ENCODE measurements at regions not wholly inside any gene's neighbourhood (a gene's known extent, or its start where the extent isn't known, plus 50 kb on each side); places are given as distances from the start of the nearest gene placed in this dataset.

GRCh38 chr3:30078736-30079135 lies 527.7 kb upstream of the TGFBR2 start:
- H3K4me2 ChIP-seq (ENCODE audit: low read depth, low read length, poor library complexity, severe bottlenecking) = no peak overlapping the region
- H3K9me2 ChIP-seq (replicated peaks; ENCODE audit: low read depth, low read length) = no peaks in the 10 kb centered on the region
- no peak overlapping the region for H3K9ac ChIP-seq (ENCODE audit: low read depth, low read length, poor library complexity, severe bottlenecking)
- H3K4me1 ChIP-seq (ENCODE audit: insufficient read depth, low read length, poor library complexity, severe bottlenecking) = no peaks in the 10 kb centered on the region
- no peaks in the 10 kb centered on the region for H3F3A ChIP-seq (ENCODE audit: low read depth)
- no peaks in the 10 kb centered on the region for H3K36me3 ChIP-seq (ENCODE audit: insufficient read depth, low read length)
- H3K4me3 ChIP-seq (ENCODE audit: low read length, poor library complexity, severe bottlenecking) = no peak overlapping the region
- H3K27me3 ChIP-seq (ENCODE audit: insufficient read depth, low read length, poor library complexity, severe bottlenecking) = no peaks in the 10 kb centered on the region
- no peaks in the 10 kb centered on the region for H4K20me1 ChIP-seq (ENCODE audit: insufficient read depth, low read length, poor library complexity, severe bottlenecking)
- H3K9me3 ChIP-seq (ENCODE audit: insufficient read depth, low read depth, low read length) = no peaks in the 10 kb centered on the region
- TF ChIP-seq, protein P1, sequence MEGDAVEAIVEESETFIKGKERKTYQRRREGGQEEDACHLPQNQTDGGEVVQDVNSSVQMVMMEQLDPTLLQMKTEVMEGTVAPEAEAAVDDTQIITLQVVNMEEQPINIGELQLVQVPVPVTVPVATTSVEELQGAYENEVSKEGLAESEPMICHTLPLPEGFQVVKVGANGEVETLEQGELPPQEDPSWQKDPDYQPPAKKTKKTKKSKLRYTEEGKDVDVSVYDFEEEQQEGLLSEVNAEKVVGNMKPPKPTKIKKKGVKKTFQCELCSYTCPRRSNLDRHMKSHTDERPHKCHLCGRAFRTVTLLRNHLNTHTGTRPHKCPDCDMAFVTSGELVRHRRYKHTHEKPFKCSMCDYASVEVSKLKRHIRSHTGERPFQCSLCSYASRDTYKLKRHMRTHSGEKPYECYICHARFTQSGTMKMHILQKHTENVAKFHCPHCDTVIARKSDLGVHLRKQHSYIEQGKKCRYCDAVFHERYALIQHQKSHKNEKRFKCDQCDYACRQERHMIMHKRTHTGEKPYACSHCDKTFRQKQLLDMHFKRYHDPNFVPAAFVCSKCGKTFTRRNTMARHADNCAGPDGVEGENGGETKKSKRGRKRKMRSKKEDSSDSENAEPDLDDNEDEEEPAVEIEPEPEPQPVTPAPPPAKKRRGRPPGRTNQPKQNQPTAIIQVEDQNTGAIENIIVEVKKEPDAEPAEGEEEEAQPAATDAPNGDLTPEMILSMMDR (conservative IDR thresholded peaks at IDR 0.05; ENCODE audit: low read length) = no peak
- no peak for TF ChIP-seq EZH2phosphoT487 (IDR thresholded peaks at IDR 0.05; ENCODE audit: borderline replicate concordance)
- H3K79me2 ChIP-seq (ENCODE audit: insufficient read depth, low read length) = no peaks in the 10 kb centered on the region
- no peak overlapping the region for H2AFZ ChIP-seq (ENCODE audit: low read length)

DNA sequence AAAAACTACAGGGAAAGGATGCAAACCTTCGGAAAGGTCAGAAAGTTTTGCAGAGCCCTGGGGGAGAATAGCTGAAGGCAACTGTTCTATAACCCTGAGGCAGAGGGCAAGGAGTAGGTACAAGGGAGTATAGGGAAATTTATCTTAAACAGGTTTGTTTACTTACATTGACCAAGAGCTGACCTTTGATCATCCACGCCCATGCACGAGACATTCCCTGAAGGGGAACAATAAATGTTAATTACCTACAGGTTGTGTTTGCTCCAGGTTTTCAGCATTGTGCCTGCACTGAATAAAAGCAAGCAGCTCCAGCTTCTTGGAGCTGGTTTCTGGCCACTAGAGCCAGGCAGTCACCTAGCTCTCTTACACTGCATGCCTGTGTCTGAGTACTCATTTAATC lies 524.5 kb upstream of the TGFBR2 start:
- Histone ChIP-seq H3F3A (ENCODE audit: low read depth) (no peaks in the 10 kb centered on the region), H3K36me3 (ENCODE audit: insufficient read depth, low read length) (no peaks in the 10 kb centered on the region), H3K27me3 (ENCODE audit: insufficient read depth, low read length, poor library complexity, severe bottlenecking) (no peaks in the 10 kb centered on the region), H3K4me2 (ENCODE audit: low read depth, low read length, poor library complexity, severe bottlenecking) (no peak overlapping the region), H3K9me2 (replicated peaks; ENCODE audit: low read depth, low read length) (no peaks in the 10 kb centered on the region), H3K4me1 (ENCODE audit: insufficient read depth, low read length, poor library complexity, severe bottlenecking) (peaks cover 8% of the 10 kb centered on the region), H4K20me1 (ENCODE audit: insufficient read depth, low read length, poor library complexity, severe bottlenecking) (no peaks in the 10 kb centered on the region), H3K4me3 (ENCODE audit: low read length, poor library complexity, severe bottlenecking) (no peak overlapping the region), H2AFZ (ENCODE audit: low read length) (no peak overlapping the region), H3K79me2 (ENCODE audit: insufficient read depth, low read length) (no peaks in the 10 kb centered on the region), H3K9me3 (ENCODE audit: insufficient read depth, low read depth, low read length) (no peaks in the 10 kb centered on the region), H3K9ac (ENCODE audit: low read depth, low read length, poor library complexity, severe bottlenecking) (no peak overlapping the region)
- TF ChIP-seq EZH2phosphoT487 (IDR thresholded peaks at IDR 0.05; ENCODE audit: borderline replicate concordance) = no peak
- TF ChIP-seq, protein P1 (conservative IDR thresholded peaks at IDR 0.05; ENCODE audit: low read length) = no peak

DNA sequence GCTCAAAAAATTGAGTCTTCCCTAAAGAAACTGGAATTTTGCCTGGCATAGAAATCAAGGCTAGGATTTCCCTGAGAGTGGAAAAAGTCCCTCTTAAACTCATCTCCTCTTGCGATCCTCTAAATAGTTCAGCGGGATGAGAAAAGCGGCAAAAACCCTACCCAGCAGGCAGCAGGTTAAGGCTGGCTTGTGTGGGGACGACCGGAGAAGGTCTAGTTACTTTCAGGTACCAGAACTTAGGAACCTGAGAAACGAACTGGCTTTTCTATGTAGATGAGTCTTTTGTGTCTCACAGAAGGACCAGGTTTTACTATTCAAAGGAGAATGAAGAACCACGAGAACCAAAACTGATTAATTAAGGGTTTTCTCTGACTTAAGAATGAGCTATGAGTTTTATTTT lies 523.7 kb upstream of the TGFBR2 start:
- H3F3A ChIP-seq (ENCODE audit: low read depth) = no peaks in the 10 kb centered on the region
- H3K4me3 ChIP-seq (ENCODE audit: low read length, poor library complexity, severe bottlenecking) = no peak overlapping the region
- no peaks in the 10 kb centered on the region for H3K9me2 ChIP-seq (replicated peaks; ENCODE audit: low read depth, low read length)
- H4K20me1 ChIP-seq (ENCODE audit: insufficient read depth, low read length, poor library complexity, severe bottlenecking) = no peaks in the 10 kb centered on the region
- no peaks in the 10 kb centered on the region for H3K36me3 ChIP-seq (ENCODE audit: insufficient read depth, low read length)
- no peak for TF ChIP-seq EZH2phosphoT487 (IDR thresholded peaks at IDR 0.05; ENCODE audit: borderline replicate concordance)
- TF ChIP-seq, protein P1 (conservative IDR thresholded peaks at IDR 0.05; ENCODE audit: low read length) = no peak
- H3K27me3 ChIP-seq (ENCODE audit: insufficient read depth, low read length, poor library complexity, severe bottlenecking) = no peaks in the 10 kb centered on the region
- no peaks in the 10 kb centered on the region for H3K9me3 ChIP-seq (ENCODE audit: insufficient read depth, low read depth, low read length)
- no peaks in the 10 kb centered on the region for H3K79me2 ChIP-seq (ENCODE audit: insufficient read depth, low read length)
- no peak overlapping the region for H2AFZ ChIP-seq (ENCODE audit: low read length)
- no peak overlapping the region for H3K9ac ChIP-seq (ENCODE audit: low read depth, low read length, poor library complexity, severe bottlenecking)
- peaks cover 8% of the 10 kb centered on the region for H3K4me1 ChIP-seq (ENCODE audit: insufficient read depth, low read length, poor library complexity, severe bottlenecking)
- no peak overlapping the region for H3K4me2 ChIP-seq (ENCODE audit: low read depth, low read length, poor library complexity, severe bottlenecking)
